NCI-H2107 treated with DMSO at 0.1 percent for 48 hours (cell line): ENCODE measurements at regions not wholly inside any gene's neighbourhood (a gene's known extent, or its start where the extent isn't known, plus 50 kb on each side); places are given as distances from the start of the nearest gene placed in this dataset.
"Not testable (repeated sequence)": the region's sequence is repeated elsewhere in the genome, so short reads cannot be mapped to it uniquely, and the experiment has no call there.

Experiments used
- DNase-seq: peaks from one replicate; lab custom pipeline; 2025; ENCODE audit not compliant: unreplicated experiment; lab: John Stamatoyannopoulos, UW

DNA sequence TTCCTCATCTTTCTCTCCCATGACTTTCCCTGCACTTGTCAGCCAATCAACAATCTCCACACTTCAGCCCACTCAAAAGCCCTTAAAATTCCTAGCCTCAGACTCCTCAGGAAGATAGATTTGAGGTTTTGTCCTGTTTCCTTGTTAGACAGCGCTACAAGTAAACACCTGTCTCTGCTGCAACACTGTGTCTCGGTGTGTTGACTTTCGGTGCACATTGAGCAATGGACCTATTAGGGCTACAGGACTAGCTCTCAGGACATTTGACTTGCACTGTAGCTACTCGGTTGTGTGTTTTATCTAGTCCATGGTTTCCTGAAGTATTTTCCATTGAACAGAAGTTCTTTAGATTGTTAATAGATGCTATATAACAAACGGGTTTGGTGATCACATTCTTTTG lies 140.9 kb upstream of the XPO1 start:
- no peak for DNase-seq

DNA sequence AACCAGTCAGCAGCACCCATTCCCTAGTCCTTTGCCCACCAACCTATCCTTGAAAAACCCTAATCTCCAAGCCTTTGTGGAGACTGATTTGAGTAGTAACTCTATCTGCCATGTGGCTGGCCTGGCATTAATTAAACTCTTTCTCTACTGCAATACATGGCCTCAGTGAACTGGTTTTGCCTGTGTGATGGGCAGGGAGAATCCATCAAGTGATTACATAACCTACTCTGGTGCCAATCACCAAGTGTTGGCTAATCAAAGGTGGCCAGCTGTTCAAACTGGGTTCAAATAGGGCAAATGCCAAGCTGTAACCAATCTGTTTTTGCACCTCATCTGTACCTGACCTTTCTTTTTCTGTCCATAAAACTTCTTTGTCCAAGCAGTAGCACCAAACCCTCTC lies 139.8 kb upstream of the XPO1 start:
- no peak for DNase-seq

DNA sequence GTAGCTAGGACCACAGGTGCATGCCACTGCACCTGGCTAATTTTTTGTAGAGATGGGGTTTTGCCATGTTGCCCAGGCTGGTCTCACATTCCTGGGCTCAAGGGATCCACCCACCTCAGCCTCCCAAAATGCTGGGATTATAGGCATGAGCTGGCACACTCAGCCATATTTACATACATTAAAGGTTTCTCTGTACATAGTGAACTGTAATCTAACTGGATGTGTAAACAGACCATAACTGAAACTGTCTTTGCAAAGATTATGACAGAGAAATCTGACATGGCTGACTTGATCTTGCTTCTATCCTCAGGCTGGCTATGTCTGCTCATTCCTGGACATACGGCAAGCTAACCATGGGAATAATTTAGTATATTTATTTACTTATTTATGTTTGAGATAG lies 139.2 kb upstream of the XPO1 start:
- no peak for DNase-seq

DNA sequence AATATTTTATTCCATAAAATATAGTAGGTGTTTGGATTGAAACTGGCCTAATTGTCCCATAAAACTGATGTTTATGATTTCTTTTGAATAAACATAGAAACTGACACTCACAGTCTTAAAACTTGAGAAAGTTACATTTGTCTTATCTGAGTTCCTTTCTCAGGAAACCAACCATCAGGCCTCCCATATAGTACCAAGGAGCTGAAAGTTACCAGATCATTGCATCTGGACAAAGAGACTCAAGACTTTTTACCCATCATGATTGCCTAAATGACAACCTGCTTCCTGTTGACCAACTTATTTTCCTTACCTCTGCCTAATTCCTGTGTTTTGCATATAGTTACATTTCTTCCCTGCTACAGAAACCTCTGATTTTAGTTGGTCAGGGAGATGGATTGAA lies 137.0 kb upstream of the XPO1 start:
- DNase-seq = no peak

DNA sequence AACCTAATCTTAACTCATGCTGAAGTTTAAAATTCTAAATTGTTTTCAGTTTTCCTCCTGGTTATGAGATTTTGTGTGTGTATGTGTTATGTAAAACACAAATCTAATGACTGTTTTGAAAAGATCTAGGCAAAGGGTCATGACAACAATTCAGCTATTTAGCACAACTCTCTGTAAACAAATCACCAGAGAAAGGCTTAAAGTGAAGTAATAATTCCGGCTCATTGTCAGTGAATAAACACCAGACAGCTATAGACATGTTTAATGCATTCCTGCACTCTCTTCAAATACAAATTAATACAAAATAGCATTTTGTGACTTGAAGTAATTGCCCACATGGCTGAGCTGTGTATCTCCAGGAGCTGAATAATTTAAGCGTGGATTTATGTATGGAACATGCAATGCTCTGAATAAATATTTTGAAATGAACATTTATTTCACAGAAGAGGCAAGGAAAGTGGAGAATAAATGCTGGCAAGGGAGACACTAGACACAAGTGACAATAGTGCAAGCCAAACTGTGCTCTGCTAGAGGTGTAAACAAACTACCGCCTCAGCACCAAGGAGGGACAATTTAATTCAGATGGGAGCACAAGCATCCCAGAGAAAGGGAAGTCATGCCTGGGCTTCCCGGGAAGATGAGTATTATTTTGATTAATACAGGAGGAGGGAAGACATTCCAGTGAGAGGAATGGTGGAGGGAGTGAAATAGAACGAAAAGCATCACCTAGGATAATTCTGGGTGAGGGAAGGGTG lies 133.6 kb upstream of the XPO1 start:
- DNase-seq = no peak

DNA sequence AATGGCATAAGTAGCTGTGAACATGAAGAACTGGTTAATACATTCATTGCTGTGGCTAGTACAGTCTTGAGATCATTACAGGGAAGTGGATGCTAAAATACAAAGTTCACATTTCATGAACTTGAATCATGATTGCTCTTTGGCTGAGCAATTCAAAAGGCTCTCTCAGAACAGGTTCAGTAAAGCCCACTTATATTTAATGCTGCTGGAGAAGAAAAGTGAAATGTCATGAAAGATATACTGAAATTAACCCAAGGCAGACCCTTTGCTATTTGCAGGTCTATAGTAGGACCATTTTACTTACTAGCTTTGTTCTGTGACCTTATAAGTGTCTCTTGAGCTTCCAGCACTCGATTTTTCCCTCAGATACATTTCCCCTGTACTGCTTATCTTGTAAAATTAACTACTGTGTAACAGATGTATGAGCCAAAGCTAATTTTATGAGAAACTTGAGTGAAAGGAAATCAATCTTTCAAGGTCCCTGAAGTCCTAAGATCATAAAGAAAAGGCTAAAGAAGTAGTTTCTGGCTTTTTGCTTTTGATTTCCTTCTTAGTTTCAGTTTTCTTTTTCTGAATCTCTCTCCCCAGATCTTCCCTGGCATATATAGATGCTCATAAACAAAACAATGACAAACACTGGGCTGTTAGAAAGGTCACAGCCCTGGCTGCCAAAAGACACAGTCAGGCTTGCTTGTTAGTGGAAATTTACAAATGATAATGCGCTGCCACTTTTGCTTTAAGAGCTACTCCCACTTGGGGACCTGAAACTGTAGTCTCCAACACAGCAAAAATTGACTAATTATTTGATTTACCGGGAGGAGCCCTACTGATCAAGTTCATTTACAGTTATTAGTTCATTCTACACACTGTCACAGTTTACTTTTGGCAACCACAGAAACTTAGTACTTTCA lies 132.7 kb upstream of the XPO1 start:
- DNase-seq = peak; percentile 23

DNA sequence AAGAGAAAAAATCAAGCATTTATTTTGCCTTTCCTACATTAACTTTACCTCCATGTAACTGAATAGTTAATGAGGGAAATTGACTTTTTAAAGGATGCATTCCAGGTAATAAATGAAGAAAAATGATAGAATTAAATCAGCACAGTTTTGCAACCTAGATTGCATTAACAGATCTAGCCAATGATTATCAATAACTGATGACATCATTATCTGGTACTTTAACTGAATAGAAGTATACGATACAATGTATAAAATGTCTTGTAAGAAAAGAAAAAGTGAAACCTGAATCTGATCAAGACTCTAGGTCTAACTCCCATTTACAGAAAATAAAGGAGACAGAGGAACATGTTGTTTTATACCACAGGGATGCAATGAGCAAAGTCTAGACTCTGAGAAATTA lies 126.0 kb upstream of the XPO1 start:
- DNase-seq = no peak

DNA sequence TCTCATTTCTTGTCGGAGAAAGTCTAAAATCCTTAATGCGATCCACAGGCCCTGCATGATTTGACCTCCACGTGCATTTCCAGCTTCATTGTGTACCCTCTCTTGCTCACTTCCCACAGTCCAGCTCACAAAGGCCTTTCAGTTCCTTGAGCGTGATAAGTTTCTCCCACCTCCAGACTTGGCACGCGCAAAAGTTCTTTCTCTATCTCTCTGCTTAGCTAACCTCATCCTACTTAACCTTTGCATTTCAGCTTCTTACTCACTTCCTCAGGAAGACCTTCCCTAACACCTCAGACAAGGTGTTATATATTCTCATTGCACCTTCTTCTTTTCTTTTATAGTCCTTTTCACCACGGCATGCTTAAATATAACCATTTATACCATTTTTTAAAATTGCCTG lies 124.8 kb upstream of the XPO1 start:
- DNase-seq = no peak

DNA sequence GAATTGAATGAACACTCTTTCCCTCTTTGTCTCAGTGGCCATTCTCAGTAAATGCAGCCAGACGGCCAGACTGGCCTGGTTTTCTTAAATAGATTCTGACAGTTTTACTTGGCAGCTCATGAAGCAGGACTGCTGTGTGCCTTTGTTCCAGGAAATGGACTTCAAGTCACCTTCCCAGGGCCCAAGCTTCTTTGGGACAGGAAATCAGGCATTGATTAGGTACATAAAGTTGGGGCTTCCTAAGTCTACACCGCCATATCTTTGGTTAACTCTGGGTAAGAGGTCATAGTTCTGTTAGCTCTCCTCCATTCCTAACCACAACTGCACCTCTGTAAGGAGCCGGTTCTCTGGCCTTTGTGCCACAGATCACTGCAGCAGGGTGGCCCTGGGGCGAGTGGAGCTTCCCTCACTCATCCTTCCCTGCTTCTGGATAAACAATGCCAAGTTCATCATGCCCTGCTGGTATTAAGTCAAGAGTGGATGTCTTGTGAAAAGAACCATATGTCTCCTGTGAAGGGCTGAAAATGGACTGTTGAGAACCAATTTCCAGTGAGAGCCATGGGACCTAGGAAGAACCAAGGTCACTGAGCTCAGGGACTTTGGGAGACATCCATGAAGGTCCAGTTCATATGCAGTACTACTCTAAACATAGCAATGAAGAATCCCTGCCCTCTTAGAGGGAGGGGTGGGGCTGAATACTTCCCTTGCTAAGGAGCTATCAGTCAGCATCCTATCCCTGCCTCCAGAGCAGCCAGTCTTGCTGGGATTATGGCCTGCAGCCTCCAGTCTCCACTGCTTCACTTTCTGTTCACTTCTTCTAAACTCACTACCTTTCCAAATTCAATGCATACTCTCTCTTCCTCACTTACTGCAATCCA lies 122.6 kb upstream of the XPO1 start:
- no peak for DNase-seq

DNA sequence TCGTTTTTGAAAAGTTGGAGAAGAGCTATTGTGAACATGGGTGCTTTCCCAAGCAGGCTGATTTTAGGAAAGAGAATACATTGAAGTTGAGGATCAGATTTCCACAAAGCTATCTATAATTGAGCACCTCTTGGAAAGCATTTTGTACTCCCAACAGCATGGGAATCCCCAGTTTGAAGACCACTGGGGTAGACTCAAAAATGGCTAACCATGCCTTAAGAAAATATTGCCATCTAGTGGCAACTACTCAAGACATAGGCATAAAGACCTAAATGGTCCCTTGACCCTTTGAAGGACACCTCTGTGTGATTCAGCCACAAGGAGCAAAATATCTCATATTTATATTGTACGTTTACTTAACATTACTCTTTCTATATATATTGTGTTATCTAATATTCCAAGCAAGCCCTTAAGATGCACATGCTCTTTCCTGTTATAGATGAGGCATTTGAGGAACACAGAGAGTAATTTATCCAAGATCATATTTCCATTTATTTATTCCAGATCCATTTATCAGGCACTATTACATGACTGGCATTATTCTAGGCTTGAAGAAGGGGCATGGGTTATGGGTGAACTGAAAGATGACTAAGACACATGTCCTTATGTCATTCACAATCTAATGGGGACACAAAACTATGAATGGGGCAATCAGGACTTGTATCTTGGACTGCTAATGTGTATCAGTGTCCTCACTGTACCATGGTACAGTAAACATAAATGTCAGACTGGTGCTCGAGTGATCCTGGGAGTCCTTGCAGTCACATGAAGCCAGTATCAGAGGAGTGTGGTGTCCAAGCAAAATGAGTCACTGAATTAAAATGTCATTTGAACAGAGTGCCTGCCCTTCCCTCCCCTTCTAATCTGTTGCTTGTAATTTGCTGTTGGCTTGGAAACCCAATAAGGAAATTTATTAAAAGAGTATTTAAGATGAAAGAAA lies 121.0 kb upstream of the XPO1 start:
- DNase-seq = peak; percentile 13

DNA sequence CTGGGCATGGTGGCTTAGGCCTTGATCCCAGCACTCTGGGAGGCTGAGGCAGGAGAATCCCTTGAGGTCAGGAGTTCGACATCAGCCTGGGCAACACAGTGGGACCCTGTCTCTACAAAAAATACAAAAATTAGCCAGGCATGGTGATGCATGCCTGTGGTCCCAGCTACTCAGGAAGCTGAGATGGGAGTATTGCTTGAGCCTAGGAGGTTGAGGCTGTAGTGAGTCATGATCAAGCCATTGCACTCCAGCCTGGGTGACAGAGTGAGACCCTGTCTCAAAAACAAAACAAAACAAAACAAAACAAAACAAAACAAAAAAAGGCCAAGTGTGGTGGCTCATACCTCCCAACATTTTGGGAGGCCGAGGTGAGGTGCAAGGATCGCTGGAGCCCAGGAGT lies 111.8 kb upstream of the XPO1 start:
- DNase-seq = not testable (repeated sequence)

DNA sequence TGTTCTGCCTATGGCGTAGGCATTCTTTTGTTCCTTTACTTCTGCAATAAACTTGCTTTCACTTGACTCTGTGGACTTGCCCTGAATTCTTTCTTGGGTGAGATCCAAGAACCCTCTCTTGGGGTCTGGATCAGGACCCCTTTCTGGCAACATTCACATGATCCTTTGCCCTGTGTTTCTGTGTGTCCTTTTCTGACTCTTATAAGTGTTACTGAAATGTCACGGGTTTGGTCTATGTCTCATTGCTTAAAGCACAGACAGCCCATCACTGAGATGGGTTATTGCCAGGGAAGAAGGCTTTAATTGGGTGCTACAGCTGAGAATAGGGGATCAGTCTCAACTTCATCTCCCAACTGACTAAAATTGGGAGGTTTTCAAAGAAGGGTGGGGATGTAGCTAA lies 110.9 kb upstream of the XPO1 start:
- no peak for DNase-seq

DNA sequence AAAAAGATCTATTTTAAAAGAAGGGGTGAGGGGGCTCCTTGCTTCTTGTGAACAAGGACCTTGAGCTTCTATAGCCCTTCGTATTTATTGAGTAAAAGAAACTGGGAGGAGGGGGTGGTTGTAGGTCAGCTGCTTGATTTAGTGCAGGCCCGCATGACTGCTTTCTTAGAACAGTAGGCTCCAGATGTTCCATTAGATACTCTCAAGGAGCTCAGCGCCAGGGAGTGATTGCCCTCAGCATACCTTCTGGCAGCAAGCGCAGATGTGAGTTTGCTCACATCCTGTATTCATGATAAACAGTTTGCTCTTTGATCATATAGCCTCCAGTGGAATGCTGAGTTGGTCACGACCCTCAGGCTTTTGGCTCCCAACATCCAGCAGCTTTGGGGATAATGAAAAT lies 108.9 kb upstream of the XPO1 start:
- no peak for DNase-seq

DNA sequence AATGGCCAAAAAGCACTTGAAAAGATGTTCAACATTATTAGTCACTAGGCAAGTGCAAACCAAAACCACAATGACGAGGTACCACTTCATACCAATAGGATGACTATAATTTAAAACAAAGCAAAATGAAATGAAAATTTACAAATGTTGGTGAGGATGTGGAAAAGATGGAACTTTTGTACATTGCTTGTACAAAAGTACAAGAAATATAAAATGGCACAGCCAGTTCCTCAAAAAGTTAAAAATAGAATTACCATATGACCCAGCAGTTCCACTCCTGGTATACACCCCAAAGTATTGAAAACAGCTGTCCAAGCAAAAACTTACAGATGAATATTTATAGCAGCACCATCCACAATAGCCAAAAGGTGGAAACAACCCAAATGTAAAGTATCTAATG lies 107.8 kb upstream of the XPO1 start:
- no peak for DNase-seq

DNA sequence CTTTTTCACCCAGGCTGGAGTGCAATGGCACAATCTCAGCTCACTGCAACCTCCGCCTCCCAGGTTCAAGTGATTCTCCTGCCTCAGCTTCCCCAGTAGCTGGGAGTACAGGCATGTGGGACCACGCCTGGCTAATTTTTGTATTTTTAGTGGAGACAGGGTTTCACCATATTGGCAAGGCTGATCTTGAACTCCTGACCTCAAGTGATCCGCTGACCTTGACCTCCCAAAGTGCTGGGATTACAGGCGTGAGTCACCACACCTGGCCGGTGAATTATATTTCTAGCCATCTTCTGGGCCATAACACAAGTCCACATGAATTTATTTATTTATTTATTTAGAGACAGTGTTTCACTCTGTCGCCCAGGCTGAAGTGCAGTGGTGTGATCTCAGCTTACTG lies 105.0 kb upstream of the XPO1 start:
- not testable (repeated sequence) for DNase-seq

DNA sequence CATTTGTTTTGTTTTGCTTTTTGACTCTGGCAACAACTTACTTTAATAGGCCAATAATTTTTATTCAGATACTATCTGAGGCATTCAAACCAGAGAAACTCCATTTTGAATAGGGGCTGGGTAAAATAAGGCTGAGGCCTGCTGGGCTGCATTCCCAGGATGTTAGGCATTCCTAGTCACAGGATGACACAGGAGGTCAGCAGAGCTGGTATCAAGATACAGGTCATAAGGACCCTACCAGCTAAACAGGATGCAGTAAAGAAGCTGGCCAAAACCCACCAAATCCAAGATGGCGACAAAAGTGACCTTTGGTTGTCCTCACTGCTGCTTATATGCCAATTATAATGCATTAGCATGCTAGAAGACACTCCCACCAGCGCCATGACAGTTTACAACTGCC lies 102.2 kb upstream of the XPO1 start:
- no peak for DNase-seq

DNA sequence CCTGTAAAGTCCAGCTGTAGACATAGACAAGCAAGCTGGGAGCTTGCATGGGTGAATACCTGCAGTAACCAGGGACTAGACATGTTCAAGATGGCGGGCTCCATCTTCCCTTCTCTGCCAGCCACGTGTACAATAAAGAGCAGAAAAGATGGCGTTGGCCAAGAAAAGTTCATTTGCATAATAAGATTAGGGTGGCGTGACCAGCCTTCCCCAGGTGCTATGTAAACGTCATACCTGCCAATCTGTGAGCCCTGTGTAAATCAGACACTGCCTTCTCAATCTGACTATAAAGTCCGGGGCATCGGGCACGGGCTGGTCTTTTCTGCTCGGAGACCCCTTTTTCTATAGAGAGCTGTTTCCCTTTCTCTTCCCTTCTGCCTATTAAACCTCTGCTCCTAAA lies 101.6 kb upstream of the XPO1 start:
- no peak for DNase-seq

DNA sequence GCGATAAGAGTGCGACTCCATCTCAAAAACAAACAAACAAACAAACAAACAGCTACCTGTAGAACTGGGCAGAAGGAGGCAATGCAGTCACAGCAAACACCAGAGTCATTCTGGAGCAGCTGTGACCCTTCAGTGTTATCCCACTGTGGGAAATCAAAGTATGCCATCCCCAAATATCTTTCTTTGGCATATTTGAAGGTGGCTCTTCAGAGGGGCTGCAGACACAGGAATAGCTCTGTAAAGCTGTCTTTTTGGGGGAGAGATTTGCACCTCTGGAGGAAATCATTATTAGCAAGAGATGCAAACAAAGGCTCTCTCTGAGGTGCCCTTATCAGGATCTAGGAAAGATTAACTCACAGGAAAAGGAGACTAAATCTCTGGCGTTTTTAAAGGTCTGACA lies 98.5 kb upstream of the XPO1 start:
- DNase-seq = no peak

DNA sequence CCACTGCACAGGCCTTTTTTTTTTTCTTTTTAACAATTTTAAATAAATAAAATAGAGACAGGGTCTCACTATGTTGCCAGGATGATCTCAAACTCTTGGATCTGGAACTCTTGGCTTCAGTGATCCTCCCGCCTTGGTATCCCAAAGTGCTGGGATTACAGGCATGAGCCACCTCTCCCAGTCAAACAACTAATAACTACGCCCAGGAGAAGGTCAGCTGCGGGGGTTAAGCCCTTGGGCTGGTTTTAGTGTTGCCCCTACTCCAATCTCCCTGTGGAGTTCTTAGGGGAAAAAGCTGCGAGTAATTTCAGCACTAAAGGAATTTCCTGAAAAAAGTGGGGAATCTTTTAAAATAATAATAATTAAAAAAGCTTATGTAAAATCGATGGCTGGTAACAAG lies 96.4 kb upstream of the XPO1 start:
- DNase-seq = no peak

DNA sequence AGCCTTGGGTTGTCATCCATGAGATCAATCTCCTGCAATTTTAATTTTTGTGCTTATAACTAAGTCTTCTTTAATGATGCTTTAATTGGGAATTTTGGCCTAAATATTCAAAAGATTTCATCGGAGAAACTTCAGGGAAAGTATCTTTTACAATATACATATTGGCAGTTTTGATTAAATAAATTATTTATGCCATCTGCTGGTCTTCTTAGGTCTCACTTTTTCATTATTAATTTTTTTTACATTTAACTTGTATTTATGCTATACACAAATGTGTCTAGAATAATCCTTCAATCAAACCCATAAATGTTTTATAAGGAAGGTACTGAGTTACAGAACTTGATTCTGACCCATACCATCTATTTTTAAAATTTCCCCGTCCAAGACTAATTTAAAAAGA lies 95.1 kb upstream of the XPO1 start:
- no peak for DNase-seq
